MM.1S (cell line): ENCODE measurements at regions not wholly inside any gene's neighbourhood (a gene's known extent, or its start where the extent isn't known, plus 50 kb on each side); places are given as distances from the start of the nearest gene placed in this dataset.
"Not testable (repeated sequence)": the region's sequence is repeated elsewhere in the genome, so short reads cannot be mapped to it uniquely, and the experiment has no call there.

Experiments
- DNase-seq: peaks from one replicate; pipeline ENCODE4 v3.0.0-alpha.2; 2015
- H2AFZ ChIP-seq: fragments of 300-600 bp; sonication (generic); 2 replicates; pipeline ENCODE4 v1.6.0; 2016; ENCODE audit warnings: antibody characterized with exemption, low read length
- H3F3A ChIP-seq: fragments of 300-600 bp; sonication (generic); 2 replicates; pipeline ENCODE4 v1.6.1; 2016; ENCODE audit warnings: mild to moderate bottlenecking, antibody characterized with exemption, low read length, moderate library complexity, mixed read lengths; ENCODE audit not compliant: insufficient read depth
- H3K27ac ChIP-seq: fragments of 300-600 bp; sonication (generic); 2 replicates; pipeline ENCODE4 v1.5.1; 2016; ENCODE audit warnings: mild to moderate bottlenecking, low read length
- H3K27me3 ChIP-seq: fragments of 300-600 bp; sonication (generic); replicated peaks from 2 replicates; pipeline ENCODE4 v1.6.0; 2016; ENCODE audit warnings: low read length; ENCODE audit not compliant: insufficient read depth
- H3K36me3 ChIP-seq: fragments of 300-600 bp; sonication (generic); replicated peaks from 2 replicates; pipeline ENCODE4 v1.6.1; 2016; ENCODE audit warnings: mild to moderate bottlenecking, low read length, mixed read lengths; ENCODE audit not compliant: insufficient read depth
- H3K4me1 ChIP-seq: fragments of 300-600 bp; sonication (generic); 2 replicates; pipeline ENCODE4 v1.6.1; 2016; ENCODE audit warnings: low read length, mixed read lengths
- H3K4me2 ChIP-seq: fragments of 300-600 bp; sonication (generic); 2 replicates; pipeline ENCODE4 v1.6.0; 2016; ENCODE audit warnings: low read depth, low read length
- H3K4me3 ChIP-seq: fragments of 300-600 bp; sonication (generic); 2 replicates; pipeline ENCODE4 v1.5.1; 2016; ENCODE audit warnings: low read length, mixed read lengths
- H3K79me2 ChIP-seq: fragments of 300-600 bp; sonication (generic); 2 replicates; pipeline ENCODE4 v1.6.1; 2016; ENCODE audit warnings: mixed run types, low read length, mixed read lengths
- H3K9ac ChIP-seq: fragments of 300-600 bp; sonication (generic); 2 replicates; pipeline ENCODE4 v1.6.1; 2016; ENCODE audit warnings: low read length, mixed read lengths
- H3K9me2 ChIP-seq: fragments of 300-600 bp; sonication (generic); replicated peaks from 2 replicates; pipeline ENCODE4 v1.6.1; 2016; ENCODE audit warnings: mild to moderate bottlenecking, low read length, mixed read lengths; ENCODE audit not compliant: insufficient read depth
- H3K9me3 ChIP-seq: fragments of 300-600 bp; sonication (generic); replicated peaks from 2 replicates; pipeline ENCODE4 v1.6.1; 2016; ENCODE audit warnings: mild to moderate bottlenecking, low read length, mixed read lengths; ENCODE audit not compliant: insufficient read depth
- H4K20me1 ChIP-seq: fragments of 300-600 bp; sonication (generic); 2 replicates; pipeline ENCODE4 v1.6.1; 2016; ENCODE audit warnings: mild to moderate bottlenecking, low read length, moderate library complexity, mixed read lengths; ENCODE audit not compliant: insufficient read depth
- CTCF ChIP-seq: fragments of 300-600 bp; sonication (generic); IDR thresholded peaks from 2 replicates; pipeline ENCODE4 v1.5.1; 2016; ENCODE audit warnings: antibody characterized with exemption, low read length, mixed read lengths
- EZH2 ChIP-seq: fragments of 300-600 bp; sonication (generic); optimal IDR thresholded peaks from 2 replicates; pipeline ENCODE3; 2017; ENCODE audit warnings: low read depth, mild to moderate bottlenecking, antibody characterized with exemption, low read length, mixed read lengths
- EZH2phosphoT487 ChIP-seq: fragments of 300-600 bp; sonication (generic); IDR thresholded peaks from 2 replicates; pipeline ENCODE4 v1.6.1; 2018; ENCODE audit warnings: antibody characterized with exemption, low read length

- no peak for TF ChIP-seq CTCF
- no peak for TF ChIP-seq EZH2
- TF ChIP-seq EZH2phosphoT487, result no peak
- DNase-seq, result no peak
Measured at GRCh38 chrX:151088221-151088620, 88.2 kb upstream of the GPR50 start.

GRCh38 chrX:151099001-151099400 is 77.4 kb upstream of the GPR50 start:
- no peaks in the 10 kb centered on the region for H3K36me3 ChIP-seq
- no peak for DNase-seq
- H3K4me3 ChIP-seq, result no peak overlapping the region
- H3F3A ChIP-seq, result no peaks in the 10 kb centered on the region
- no peaks in the 10 kb centered on the region for H3K27me3 ChIP-seq
- no peak overlapping the region for H3K4me2 ChIP-seq
- H3K79me2 ChIP-seq, result no peaks in the 10 kb centered on the region
- no peaks in the 10 kb centered on the region for H3K9me2 ChIP-seq
- H3K27ac ChIP-seq, result no peak overlapping the region
- no peaks in the 10 kb centered on the region for H4K20me1 ChIP-seq
- H3K4me1 ChIP-seq, result no peaks in the 10 kb centered on the region
- no peak overlapping the region for H2AFZ ChIP-seq
- H3K9me3 ChIP-seq, result no peaks in the 10 kb centered on the region
- TF ChIP-seq EZH2 (no peak), EZH2phosphoT487 (no peak), CTCF (no peak)
- H3K9ac ChIP-seq, result no peak overlapping the region

More at GRCh38 chrX:151088221-151088620, 88.2 kb upstream of the GPR50 start:
- Histone ChIP-seq H3K9me2 (no peaks in the 10 kb centered on the region), H3K27ac (no peak overlapping the region), H4K20me1 (no peaks in the 10 kb centered on the region), H3K4me3 (no peak overlapping the region), H3K36me3 (no peaks in the 10 kb centered on the region), H3F3A (no peaks in the 10 kb centered on the region), H3K4me1 (no peaks in the 10 kb centered on the region), H3K4me2 (no peak overlapping the region), H3K9me3 (no peaks in the 10 kb centered on the region), H3K27me3 (no peaks in the 10 kb centered on the region), H3K79me2 (no peaks in the 10 kb centered on the region), H3K9ac (no peak overlapping the region), H2AFZ (no peak overlapping the region)

- Histone ChIP-seq H3K36me3 (no peaks in the 10 kb centered on the region), H2AFZ (no peak overlapping the region), H3K9me3 (no peaks in the 10 kb centered on the region), H3K9me2 (no peaks in the 10 kb centered on the region), H4K20me1 (no peaks in the 10 kb centered on the region), H3K9ac (no peak overlapping the region), H3K27ac (no peak overlapping the region), H3K27me3 (no peaks in the 10 kb centered on the region), H3F3A (no peaks in the 10 kb centered on the region), H3K79me2 (no peaks in the 10 kb centered on the region), H3K4me2 (no peak overlapping the region), H3K4me1 (0 out of 2 replicates have a peak, but pooled peaks cover 4% of the 10 kb centered on the region), H3K4me3 (no peak overlapping the region)
- DNase-seq, result no peak
- TF ChIP-seq EZH2phosphoT487 (no peak), CTCF (no peak)
Measured at GRCh38 chrX:151100799-151101198, 75.6 kb upstream of the GPR50 start.

- not testable (repeated sequence) for H3K27ac ChIP-seq, H3K9ac ChIP-seq, H2AFZ ChIP-seq, H3K9me2 ChIP-seq, H4K20me1 ChIP-seq, H3K4me2 ChIP-seq, H3F3A ChIP-seq, H3K4me3 ChIP-seq, H3K36me3 ChIP-seq, H3K27me3 ChIP-seq, DNase-seq, H3K4me1 ChIP-seq, H3K79me2 ChIP-seq, H3K9me3 ChIP-seq
Measured at GRCh38 chrX:151113200-151113599, 63.2 kb upstream of the GPR50 start.
